HEK293 (cell line): ENCODE measurements at regions not wholly inside any gene's neighbourhood (a gene's known extent, or its start where the extent isn't known, plus 50 kb on each side); places are given as distances from the start of the nearest gene placed in this dataset.
"Not testable (repeated sequence)": the region's sequence is repeated elsewhere in the genome, so short reads cannot be mapped to it uniquely, and the experiment has no call there.

Source experiments
- CTCF ChIA-PET: fragments of 350-600 bp; formaldehyde crosslinking; extraction: SDS; loops from one replicate; lab custom pipeline; 2021; ENCODE audit warnings: antibody characterized with exemption; lab: Yijun Ruan, JAX
- POLR2A ChIA-PET: fragments of 300-600 bp; formaldehyde crosslinking; extraction: SDS; loops from one replicate; lab custom pipeline; 2020; ENCODE audit warnings: antibody characterized with exemption, inconsistent platforms; lab: Yijun Ruan, JAX
- H3K27ac ChIP-seq: fragments of 200-500 bp; sonication (Bioruptor generic); 2 replicates; pipeline ENCODE4 v1.5.1; 2014; ENCODE audit warnings: low read depth, low read length, control low read depth, inconsistent platforms; ENCODE audit errors: extremely low read depth
- H3K36me3 ChIP-seq, 2 experiments: fragments of 200-500 bp in 1 of 2; sonication (Bioruptor generic) in 1 of 2; 1 replicate in 1 of 2; 2 replicates in 1 of 2; pipeline ENCODE4 v1.5.1; 2014 to 2017; ENCODE audit warnings: inconsistent platforms in 2 of 2, low read length in 2 of 2; ENCODE audit not compliant: control insufficient read depth in 2 of 2, insufficient read depth in 1 of 2
- H3K4me1 ChIP-seq: fragments of 200-500 bp; sonication (Bioruptor generic); 2 replicates; pipeline ENCODE4 v1.5.1; 2014; ENCODE audit warnings: mild to moderate bottlenecking, low read length, inconsistent platforms; ENCODE audit not compliant: control insufficient read depth, insufficient read depth
- H3K4me3 ChIP-seq: 2 replicates; pipeline ENCODE4 v1.5.1; 2011; ENCODE audit warnings: low read depth, mild to moderate bottlenecking, control low read depth, low read length, moderate library complexity
- H3K9me3 ChIP-seq: fragments of 200-500 bp; sonication (Bioruptor generic); 2 replicates; pipeline ENCODE4 v1.5.1; 2014; ENCODE audit warnings: low read depth, low read length, inconsistent platforms; ENCODE audit not compliant: control insufficient read depth, insufficient read depth
- IKZF3 ChIP-seq: fragments of 450-650 bp; IDR thresholded peaks from 2 replicates; pipeline ENCODE4 v1.5.0; 2018; ENCODE audit warnings: missing biosample characterization, mild to moderate bottlenecking, missing genetic modification characterization, moderate library complexity
- MZF1 ChIP-seq: fragments of 450-650 bp; formaldehyde crosslinking; IDR thresholded peaks from 2 replicates; pipeline ENCODE4 v1.5.1; 2017; ENCODE audit warnings: missing biosample characterization, missing genetic modification characterization, borderline replicate concordance
- ZBTB20 ChIP-seq: fragments of 450-650 bp; formaldehyde crosslinking; IDR thresholded peaks from 2 replicates; pipeline ENCODE4 v1.5.1; 2016; ENCODE audit warnings: missing biosample characterization, missing genetic modification characterization
- ZBTB44 ChIP-seq: fragments of 450-650 bp; IDR thresholded peaks from 2 replicates; pipeline ENCODE4 v1.5.1; 2018; ENCODE audit warnings: missing biosample characterization, mild to moderate bottlenecking, missing genetic modification characterization
- ZNF202 ChIP-seq: fragments of 450-650 bp; formaldehyde crosslinking; IDR thresholded peaks from 2 replicates; pipeline ENCODE4 v1.5.1; 2016; ENCODE audit warnings: missing biosample characterization, missing genetic modification characterization, borderline replicate concordance
- ZNF223 ChIP-seq: fragments of 450-650 bp; formaldehyde crosslinking; IDR thresholded peaks from 2 replicates; pipeline ENCODE4 v1.5.1; 2016; ENCODE audit warnings: missing biosample characterization, missing genetic modification characterization
- ZNF366 ChIP-seq: fragments of 450-650 bp; formaldehyde crosslinking; conservative IDR thresholded peaks from 2 replicates; pipeline ENCODE4 v1.5.1; 2016; ENCODE audit warnings: missing biosample characterization, missing genetic modification characterization
- ZNF501 ChIP-seq: fragments of 450-650 bp; formaldehyde crosslinking; IDR thresholded peaks from 2 replicates; pipeline ENCODE4 v1.5.1; 2016; ENCODE audit warnings: missing biosample characterization, missing genetic modification characterization
- ZNF548 ChIP-seq: fragments of 450-650 bp; formaldehyde crosslinking; IDR thresholded peaks from 2 replicates; pipeline ENCODE4 v1.5.1; 2016; ENCODE audit warnings: missing biosample characterization, missing genetic modification characterization
- ZNF558 ChIP-seq: fragments of 450-650 bp; formaldehyde crosslinking; IDR thresholded peaks from 2 replicates; pipeline ENCODE4 v1.5.1; 2016; ENCODE audit warnings: missing biosample characterization, missing genetic modification characterization
- ZNF660 ChIP-seq: fragments of 450-650 bp; IDR thresholded peaks from 2 replicates; pipeline ENCODE4 v1.5.1; 2018; ENCODE audit warnings: missing biosample characterization, mild to moderate bottlenecking, missing genetic modification characterization
- ZNF707 ChIP-seq: fragments of 450-650 bp; formaldehyde crosslinking; IDR thresholded peaks from 2 replicates; pipeline ENCODE4 v1.5.1; 2016; ENCODE audit warnings: missing biosample characterization, missing genetic modification characterization
- ZNF768 ChIP-seq: fragments of 450-650 bp; formaldehyde crosslinking; IDR thresholded peaks from 2 replicates; pipeline ENCODE4 v1.5.1; 2018; ENCODE audit warnings: missing biosample characterization, mild to moderate bottlenecking, missing genetic modification characterization
- TF ChIP-seq, protein P1 (sequence below): fragments of 450-650 bp; formaldehyde crosslinking; IDR thresholded peaks from 2 replicates; pipeline ENCODE4 v1.5.1; 2016; ENCODE audit warnings: missing biosample characterization, missing genetic modification characterization
- TF ChIP-seq, protein P2 (sequence below): fragments of 450-650 bp; formaldehyde crosslinking; IDR thresholded peaks from 2 replicates; pipeline ENCODE4 v1.5.1; 2016; ENCODE audit warnings: missing biosample characterization, missing genetic modification characterization
- TF ChIP-seq, protein P3 (sequence below): sonication (generic); formaldehyde crosslinking; IDR thresholded peaks from 2 replicates; pipeline ENCODE4 v1.8.1; 2022; ENCODE audit warnings: mild to moderate bottlenecking, moderate library complexity, missing genetic modification reagents

GRCh38 chr4:162972661-162973330 is 193.9 kb downstream of the NAF1 start:
- Histone ChIP-seq H3K27ac (no peak overlapping the region), H3K36me3 (no peaks in the 10 kb centered on the region), H3K4me3 (no peak overlapping the region), H3K9me3 (no peaks in the 10 kb centered on the region), H3K4me1 (no peaks in the 10 kb centered on the region)
- POLR2A ChIA-PET = no interaction called here
- CTCF ChIA-PET = interaction anchor here (0.6 kb wide), 1 partner anchor 519 kb away, joined by 3 read pairs; no protein-coding TSS in a partner anchor
- TF ChIP-seq ZNF202 (no peak), ZBTB44 (no peak), ZNF223 (tag by site-specific recombination) (no peak), ZNF707 (tag by site-specific recombination) (no peak), ZNF768 (tag by site-specific recombination) (no peak)
- TF ChIP-seq, protein P1, sequence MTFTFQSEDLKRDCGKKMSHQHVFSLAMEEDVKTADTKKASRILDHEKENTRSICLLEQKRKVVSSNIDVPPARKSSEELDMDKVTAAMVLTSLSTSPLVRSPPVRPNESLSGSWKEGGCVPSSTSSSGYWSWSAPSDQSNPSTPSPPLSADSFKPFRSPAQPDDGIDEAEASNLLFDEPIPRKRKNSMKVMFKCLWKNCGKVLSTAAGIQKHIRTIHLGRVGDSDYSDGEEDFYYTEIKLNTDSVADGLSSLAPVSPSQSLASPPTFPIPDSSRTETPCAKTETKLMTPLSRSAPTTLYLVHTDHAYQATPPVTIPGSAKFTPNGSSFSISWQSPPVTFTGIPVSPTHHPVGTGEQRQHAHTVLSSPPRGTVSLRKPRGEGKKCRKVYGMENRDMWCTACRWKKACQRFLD = no peak

DNA sequence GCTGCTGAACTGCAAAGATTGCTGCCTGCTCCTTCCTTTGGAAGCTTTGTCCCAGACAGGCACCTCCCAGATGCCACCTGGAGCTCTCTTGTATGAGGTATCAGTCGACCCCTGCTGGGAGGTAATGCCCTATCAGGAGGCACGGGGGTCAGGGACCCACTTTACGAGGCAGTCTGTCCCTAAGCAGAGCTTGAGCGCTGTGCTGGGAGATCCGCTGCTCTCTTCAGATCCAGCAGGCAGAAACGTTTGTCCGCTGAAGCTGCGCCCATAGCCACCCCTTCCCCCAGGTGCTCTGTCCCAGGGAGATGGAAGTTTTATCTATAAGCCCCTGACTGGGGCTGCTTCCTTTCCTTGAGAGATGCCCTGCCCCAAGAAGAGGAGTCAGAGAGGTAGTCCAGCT is 197.5 kb downstream of the NAF1 start:
- H3K4me1 ChIP-seq = no peaks in the 10 kb centered on the region
- no peaks in the 10 kb centered on the region for H3K36me3 ChIP-seq
- TF ChIP-seq ZNF548 (tag by site-specific recombination) = no peak
- TF ChIP-seq ZNF366 (tag by site-specific recombination) = no peak
- TF ChIP-seq MZF1 (tag by site-specific recombination) = no peak
- TF ChIP-seq ZNF558 (tag by site-specific recombination) = no peak
- TF ChIP-seq, protein P2, sequence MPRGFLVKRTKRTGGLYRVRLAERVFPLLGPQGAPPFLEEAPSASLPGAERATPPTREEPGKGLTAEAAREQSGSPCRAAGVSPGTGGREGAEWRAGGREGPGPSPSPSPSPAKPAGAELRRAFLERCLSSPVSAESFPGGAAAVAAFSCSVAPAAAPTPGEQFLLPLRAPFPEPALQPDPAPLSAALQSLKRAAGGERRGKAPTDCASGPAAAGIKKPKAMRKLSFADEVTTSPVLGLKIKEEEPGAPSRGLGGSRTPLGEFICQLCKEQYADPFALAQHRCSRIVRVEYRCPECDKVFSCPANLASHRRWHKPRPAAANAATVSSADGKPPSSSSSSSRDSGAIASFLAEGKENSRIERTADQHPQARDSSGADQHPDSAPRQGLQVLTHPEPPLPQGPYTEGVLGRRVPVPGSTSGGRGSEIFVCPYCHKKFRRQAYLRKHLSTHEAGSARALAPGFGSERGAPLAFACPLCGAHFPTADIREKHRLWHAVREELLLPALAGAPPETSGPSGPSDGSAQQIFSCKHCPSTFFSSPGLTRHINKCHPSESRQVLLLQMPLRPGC (tag by site-specific recombination) = no peak
- no peak for TF ChIP-seq ZNF501 (tag by site-specific recombination)
- TF ChIP-seq ZNF660 (tag by site-specific recombination) = no peak
- TF ChIP-seq IKZF3 (tag by site-specific recombination) = no peak
- TF ChIP-seq, protein P3, sequence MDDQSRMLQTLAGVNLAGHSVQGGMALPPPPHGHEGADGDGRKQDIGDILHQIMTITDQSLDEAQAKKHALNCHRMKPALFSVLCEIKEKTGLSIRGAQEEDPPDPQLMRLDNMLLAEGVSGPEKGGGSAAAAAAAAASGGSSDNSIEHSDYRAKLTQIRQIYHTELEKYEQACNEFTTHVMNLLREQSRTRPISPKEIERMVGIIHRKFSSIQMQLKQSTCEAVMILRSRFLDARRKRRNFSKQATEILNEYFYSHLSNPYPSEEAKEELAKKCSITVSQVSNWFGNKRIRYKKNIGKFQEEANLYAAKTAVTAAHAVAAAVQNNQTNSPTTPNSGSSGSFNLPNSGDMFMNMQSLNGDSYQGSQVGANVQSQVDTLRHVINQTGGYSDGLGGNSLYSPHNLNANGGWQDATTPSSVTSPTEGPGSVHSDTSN (CRISPR knock-in tag) = no peak
- no peak for TF ChIP-seq ZBTB20 (tag by site-specific recombination)
- TF ChIP-seq, all 188 proteins: peak for 0
- no peaks in the 10 kb centered on the region for H3K9me3 ChIP-seq
- CTCF ChIA-PET = no interaction called here
- no peak overlapping the region for H3K27ac ChIP-seq
- H3K4me3 ChIP-seq = no peak overlapping the region
- POLR2A ChIA-PET = no interaction called here

- CTCF ChIA-PET = interaction anchor here (0.6 kb wide), 1 partner anchor 583 kb away, joined by 3 read pairs; no protein-coding TSS in a partner anchor
- H3K36me3 ChIP-seq, H3K4me3 ChIP-seq, H3K4me1 ChIP-seq, H3K9me3 ChIP-seq, H3K27ac ChIP-seq, POLR2A ChIA-PET: not testable (repeated sequence)
Observed at GRCh38 chr4:162965978-162966377, 200.7 kb downstream of the NAF1 start.
